ENCODE measurements at regions not wholly inside any gene's neighbourhood (a gene's known extent, or its start where the extent isn't known, plus 50 kb on each side); places are given as distances from the start of the nearest gene placed in this dataset.

- no peak for TF ChIP-seq CTCF (IDR thresholded peaks at IDR 0.05; ENCODE audit: extremely low read depth, insufficient read depth, missing control alignments)
- in situ Hi-C loops (cut with MboI; ENCODE audit: low pct_unique_long_range_greater_than_20kb, low sequenced_read_pairs, unreplicated experiment) = no loop called here
- no peak for DNase-seq (ENCODE audit: low spot score)
Observed at GRCh38 chr3:29080967-29081366, 199.9 kb upstream of the RBMS3 start.

GRCh38 chr3:29083081-29083480 is 197.8 kb upstream of the RBMS3 start:
- TF ChIP-seq CTCF (IDR thresholded peaks at IDR 0.05; ENCODE audit: extremely low read depth, insufficient read depth, missing control alignments) = no peak
- in situ Hi-C loops (cut with MboI; ENCODE audit: low pct_unique_long_range_greater_than_20kb, low sequenced_read_pairs, unreplicated experiment) = no loop called here
- no peak for DNase-seq (ENCODE audit: low spot score)

GRCh38 chr3:29083676-29084075 is 197.2 kb upstream of the RBMS3 start:
- in situ Hi-C loops (cut with MboI; ENCODE audit: low pct_unique_long_range_greater_than_20kb, low sequenced_read_pairs, unreplicated experiment) = no loop called here
- no peak for DNase-seq (ENCODE audit: low spot score)
- no peak for TF ChIP-seq CTCF (IDR thresholded peaks at IDR 0.05; ENCODE audit: extremely low read depth, insufficient read depth, missing control alignments)

GRCh38 chr3:29088579-29088978 is 192.3 kb upstream of the RBMS3 start:
- TF ChIP-seq CTCF (IDR thresholded peaks at IDR 0.05; ENCODE audit: extremely low read depth, insufficient read depth, missing control alignments) = no peak
- no peak for DNase-seq (ENCODE audit: low spot score)
- in situ Hi-C loops (cut with MboI; ENCODE audit: low pct_unique_long_range_greater_than_20kb, low sequenced_read_pairs, unreplicated experiment) = no loop called here

- no peak for TF ChIP-seq CTCF (IDR thresholded peaks at IDR 0.05; ENCODE audit: extremely low read depth, insufficient read depth, missing control alignments)
- in situ Hi-C loops (cut with MboI; ENCODE audit: low pct_unique_long_range_greater_than_20kb, low sequenced_read_pairs, unreplicated experiment) = no loop called here
- DNase-seq (ENCODE audit: low spot score) = no peak
Observed at GRCh38 chr3:29090912-29091597, 189.8 kb upstream of the RBMS3 start.

- DNase-seq (ENCODE audit: low spot score) = no peak
- TF ChIP-seq CTCF (IDR thresholded peaks at IDR 0.05; ENCODE audit: extremely low read depth, insufficient read depth, missing control alignments) = no peak
- in situ Hi-C loops (cut with MboI; ENCODE audit: low pct_unique_long_range_greater_than_20kb, low sequenced_read_pairs, unreplicated experiment) = no loop called here
Observed at GRCh38 chr3:29091599-29092189, 189.2 kb upstream of the RBMS3 start.

Data from GM13977 (cell line).